ENCODE measurements at regions not wholly inside any gene's neighbourhood (a gene's known extent, or its start where the extent isn't known, plus 50 kb on each side); places are given as distances from the start of the nearest gene placed in this dataset.

DNA sequence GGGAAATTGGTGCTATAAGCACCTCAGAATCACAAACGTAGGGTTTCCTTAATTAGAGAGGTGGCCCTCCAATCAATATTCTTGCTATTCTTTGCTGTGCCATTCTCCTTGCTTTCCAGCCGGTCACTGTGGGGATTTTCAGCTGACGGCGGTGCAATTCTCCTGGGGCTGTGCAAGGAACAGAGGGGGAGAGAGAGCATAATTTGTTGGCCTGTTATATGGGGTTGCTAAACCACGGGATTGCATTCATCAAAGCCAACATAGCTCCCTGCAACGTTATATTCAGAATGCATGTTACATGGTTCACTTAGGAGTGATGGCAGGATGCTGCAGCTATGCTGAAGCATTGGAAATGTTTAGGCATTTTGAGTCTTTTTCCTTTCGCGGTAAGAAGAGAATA is 441.3 kb upstream of the CLINT1 start (continued):
- TF ChIP-seq, protein P1, sequence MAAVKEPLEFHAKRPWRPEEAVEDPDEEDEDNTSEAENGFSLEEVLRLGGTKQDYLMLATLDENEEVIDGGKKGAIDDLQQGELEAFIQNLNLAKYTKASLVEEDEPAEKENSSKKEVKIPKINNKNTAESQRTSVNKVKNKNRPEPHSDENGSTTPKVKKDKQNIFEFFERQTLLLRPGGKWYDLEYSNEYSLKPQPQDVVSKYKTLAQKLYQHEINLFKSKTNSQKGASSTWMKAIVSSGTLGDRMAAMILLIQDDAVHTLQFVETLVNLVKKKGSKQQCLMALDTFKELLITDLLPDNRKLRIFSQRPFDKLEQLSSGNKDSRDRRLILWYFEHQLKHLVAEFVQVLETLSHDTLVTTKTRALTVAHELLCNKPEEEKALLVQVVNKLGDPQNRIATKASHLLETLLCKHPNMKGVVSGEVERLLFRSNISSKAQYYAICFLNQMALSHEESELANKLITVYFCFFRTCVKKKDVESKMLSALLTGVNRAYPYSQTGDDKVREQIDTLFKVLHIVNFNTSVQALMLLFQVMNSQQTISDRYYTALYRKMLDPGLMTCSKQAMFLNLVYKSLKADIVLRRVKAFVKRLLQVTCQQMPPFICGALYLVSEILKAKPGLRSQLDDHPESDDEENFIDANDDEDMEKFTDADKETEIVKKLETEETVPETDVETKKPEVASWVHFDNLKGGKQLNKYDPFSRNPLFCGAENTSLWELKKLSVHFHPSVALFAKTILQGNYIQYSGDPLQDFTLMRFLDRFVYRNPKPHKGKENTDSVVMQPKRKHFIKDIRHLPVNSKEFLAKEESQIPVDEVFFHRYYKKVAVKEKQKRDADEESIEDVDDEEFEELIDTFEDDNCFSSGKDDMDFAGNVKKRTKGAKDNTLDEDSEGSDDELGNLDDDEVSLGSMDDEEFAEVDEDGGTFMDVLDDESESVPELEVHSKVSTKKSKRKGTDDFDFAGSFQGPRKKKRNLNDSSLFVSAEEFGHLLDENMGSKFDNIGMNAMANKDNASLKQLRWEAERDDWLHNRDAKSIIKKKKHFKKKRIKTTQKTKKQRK (IDR thresholded peaks at IDR 0.05; ENCODE audit: low read depth, low read length) = no peak
- TF ChIP-seq, protein P2, sequence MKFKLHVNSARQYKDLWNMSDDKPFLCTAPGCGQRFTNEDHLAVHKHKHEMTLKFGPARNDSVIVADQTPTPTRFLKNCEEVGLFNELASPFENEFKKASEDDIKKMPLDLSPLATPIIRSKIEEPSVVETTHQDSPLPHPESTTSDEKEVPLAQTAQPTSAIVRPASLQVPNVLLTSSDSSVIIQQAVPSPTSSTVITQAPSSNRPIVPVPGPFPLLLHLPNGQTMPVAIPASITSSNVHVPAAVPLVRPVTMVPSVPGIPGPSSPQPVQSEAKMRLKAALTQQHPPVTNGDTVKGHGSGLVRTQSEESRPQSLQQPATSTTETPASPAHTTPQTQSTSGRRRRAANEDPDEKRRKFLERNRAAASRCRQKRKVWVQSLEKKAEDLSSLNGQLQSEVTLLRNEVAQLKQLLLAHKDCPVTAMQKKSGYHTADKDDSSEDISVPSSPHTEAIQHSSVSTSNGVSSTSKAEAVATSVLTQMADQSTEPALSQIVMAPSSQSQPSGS (IDR thresholded peaks at IDR 0.05; ENCODE audit: low read length) = no peak

GRCh38 chr5:158297002-158297527 is 438.1 kb upstream of the CLINT1 start:
- ATAC-seq (no peak), FAIRE-seq (no peak), DNase-seq (ENCODE audit: low read depth, low spot score) (no peak)
- ChIA-PET SMC1A (ENCODE audit: uncharacterized antibody, unreplicated experiment) (no interaction called here), CTCF (no interaction called here), RAD21 (ENCODE audit: unreplicated experiment) (no interaction called here), POLR2A (no interaction called here)
- TF ChIP-seq, protein P3, sequence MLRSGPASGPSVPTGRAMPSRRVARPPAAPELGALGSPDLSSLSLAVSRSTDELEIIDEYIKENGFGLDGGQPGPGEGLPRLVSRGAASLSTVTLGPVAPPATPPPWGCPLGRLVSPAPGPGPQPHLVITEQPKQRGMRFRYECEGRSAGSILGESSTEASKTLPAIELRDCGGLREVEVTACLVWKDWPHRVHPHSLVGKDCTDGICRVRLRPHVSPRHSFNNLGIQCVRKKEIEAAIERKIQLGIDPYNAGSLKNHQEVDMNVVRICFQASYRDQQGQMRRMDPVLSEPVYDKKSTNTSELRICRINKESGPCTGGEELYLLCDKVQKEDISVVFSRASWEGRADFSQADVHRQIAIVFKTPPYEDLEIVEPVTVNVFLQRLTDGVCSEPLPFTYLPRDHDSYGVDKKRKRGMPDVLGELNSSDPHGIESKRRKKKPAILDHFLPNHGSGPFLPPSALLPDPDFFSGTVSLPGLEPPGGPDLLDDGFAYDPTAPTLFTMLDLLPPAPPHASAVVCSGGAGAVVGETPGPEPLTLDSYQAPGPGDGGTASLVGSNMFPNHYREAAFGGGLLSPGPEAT (IDR thresholded peaks at IDR 0.05; ENCODE audit: low read depth) = no peak
- TF ChIP-seq SUPT20H (IDR thresholded peaks at IDR 0.05; ENCODE audit: borderline replicate concordance, control insufficient read depth, low read depth, low read length) (no peak), GABPA (IDR thresholded peaks at IDR 0.05; ENCODE audit: low read depth) (no peak), BMI1 (IDR thresholded peaks at IDR 0.05; ENCODE audit: borderline replicate concordance) (no peak), PAX5 (IDR thresholded peaks at IDR 0.05; ENCODE audit: borderline replicate concordance, low read depth, low read length) (no peak), NKRF (conservative IDR thresholded peaks at IDR 0.05) (no peak), RUNX3 (IDR thresholded peaks at IDR 0.05; ENCODE audit: low read length) (no peak), HDAC6 (IDR thresholded peaks at IDR 0.05; ENCODE audit: unreplicated experiment) (no peak)
- Histone ChIP-seq H3K4me3 (no peak overlapping the region), H3K27ac (ENCODE audit: control insufficient read depth, insufficient read depth) (no peak overlapping the region), H3K4me1 (ENCODE audit: control insufficient read depth, insufficient read depth, low read length) (no peaks in the 10 kb centered on the region), H3K4me2 (ENCODE audit: control insufficient read depth, insufficient read depth) (no peak overlapping the region), H3K27me3 (replicated peaks in 1 of 2; ENCODE audit: control insufficient read depth in 2 of 2, insufficient read depth in 2 of 2, low read length in 1 of 2) (no peaks in the 10 kb centered on the region; a peak in 1 of 4 replicates), H3K36me3 (ENCODE audit: control insufficient read depth in 2 of 2, insufficient read depth in 2 of 2, low read length in 1 of 2) (no peaks in the 10 kb centered on the region), H3K79me2 (ENCODE audit: control insufficient read depth, insufficient read depth, low read length) (no peaks in the 10 kb centered on the region), H3K9me3 (replicated peaks; ENCODE audit: control insufficient read depth, insufficient read depth, low read length) (no peaks in the 10 kb centered on the region; the same call in 2 of the 3 replicates), H4K20me1 (ENCODE audit: control insufficient read depth, insufficient read depth) (no peaks in the 10 kb centered on the region), H2AFZ (ENCODE audit: control insufficient read depth, low read depth, low read length) (no peak overlapping the region), H3K9ac (ENCODE audit: control insufficient read depth, insufficient read depth, low read length) (no peak overlapping the region)
- no TSS peak for BruUV-seq (replicated peaks)
- in situ Hi-C loops (cut with MboI) (no loop called here), intact Hi-C loops (cut with micrococcal nuclease; ENCODE audit: unreplicated experiment) (no loop called here)
